A549 (cell line): ENCODE measurements at regions not wholly inside any gene's neighbourhood (a gene's known extent, or its start where the extent isn't known, plus 50 kb on each side); places are given as distances from the start of the nearest gene placed in this dataset.
"Not testable (repeated sequence)": the region's sequence is repeated elsewhere in the genome, so short reads cannot be mapped to it uniquely, and the experiment has no call there.

Experiments used
- ATAC-seq, 2 experiments: fragments of 200-7000 bp in 1 of 2; fragments of >200 bp in 1 of 2; cut with Nextera tagmentation in 1 of 2; cut with Tn5 transposase in 1 of 2; 3 replicates each; pipeline versions ENCODE4 v1.8.0 to v1.9.1; 2018 to 2020; ENCODE audit warnings: mild to moderate bottlenecking in 1 of 2, moderate library complexity in 1 of 2
- CTCF ChIA-PET: fragments of 300-600 bp; sonication (Branson Sonifier 250); formaldehyde crosslinking; extraction: SDS; loops from one replicate; lab custom pipeline; 2021; ENCODE audit warnings: antibody characterized with exemption, inconsistent platforms; lab: Yijun Ruan, JAX
- POLR2A ChIA-PET: fragments of 350-600 bp; formaldehyde crosslinking; extraction: SDS; loops from one replicate; lab custom pipeline; 2021; ENCODE audit warnings: antibody characterized with exemption, inconsistent platforms; lab: Yijun Ruan, JAX
- DNase-seq, 2 experiments: peaks; one replicate each; pipeline versions ENCODE4 v3.0.0 to v3.0.0-alpha.2; 2011 to 2016; ENCODE audit warnings: low read depth in 1 of 2, low spot score in 1 of 2
- FAIRE-seq: peaks from 2 replicates; lab custom pipeline; 2011; peaks lifted over from hg19 to GRCh38; lab: Jason Lieb, UNC
- H3K27ac ChIP-seq, 2 experiments: fragments of >200 bp; sonication (Bioruptor Twin); formaldehyde crosslinking; 3 replicates each; pipeline ENCODE4 v1.5.1; 2016 to 2017
- H3K4me1 ChIP-seq: fragments of >200 bp; sonication (Bioruptor Twin); formaldehyde crosslinking; 3 replicates; pipeline ENCODE4 v1.6.1; 2016
- H3K4me2 ChIP-seq: fragments of >200 bp; sonication (Bioruptor Twin); formaldehyde crosslinking; 3 replicates; pipeline ENCODE4 v1.6.1; 2016
- H3K4me3 ChIP-seq: fragments of >200 bp; sonication (Bioruptor Twin); formaldehyde crosslinking; 3 replicates; pipeline ENCODE4 v1.5.1; 2016
- H3K9me3 ChIP-seq: fragments of >200 bp; sonication (Bioruptor Twin); formaldehyde crosslinking; 3 replicates; pipeline ENCODE4 v1.6.1; 2016
- CTCF ChIP-seq: fragments of >200 bp; sonication (Bioruptor Twin); formaldehyde crosslinking; IDR thresholded peaks from 3 replicates; pipeline ENCODE4 v1.5.1; 2016
- RAD21 ChIP-seq, 2 experiments: fragments of >200 bp in 1 of 2; sonication (Bioruptor Twin) in 1 of 2; formaldehyde crosslinking in 1 of 2; IDR thresholded peaks in 1 of 2; conservative IDR thresholded peaks in 1 of 2; 2 replicates in 1 of 2; 3 replicates in 1 of 2; pipeline ENCODE4 v1.6.1; 2012 to 2018; ENCODE audit warnings: inconsistent platforms in 1 of 2
- SMC3 ChIP-seq: fragments of >200 bp; sonication (Bioruptor Twin); formaldehyde crosslinking; IDR thresholded peaks from 3 replicates; pipeline ENCODE4 v1.6.1; 2018; ENCODE audit warnings: inconsistent platforms
- WGBS: methylation state at CpG from one replicate; pipeline ENCODE4 v1.1.6; 2017; ENCODE audit errors: missing lambda C conversion rate; 5-methylcytosine and 5-hydroxymethylcytosine counted together

GRCh38 chr15:44841762-44842161 lies 105.4 kb downstream of the TRIM69 start:
- H3K4me3 ChIP-seq, DNase-seq, H3K4me2 ChIP-seq, H3K27ac ChIP-seq, H3K9me3 ChIP-seq, FAIRE-seq, H3K4me1 ChIP-seq, ATAC-seq, POLR2A ChIA-PET: not testable (repeated sequence)
- 68% methylated on average over 4 of the region's 4 CpGs for WGBS
- CTCF ChIA-PET: interaction anchor here (0.6 to 1.7 kb wide), 2 partner anchors 9 to 11 kb away, joined by 4 to 5 read pairs; no protein-coding TSS in a partner anchor

- H3K4me2 ChIP-seq, H3K4me1 ChIP-seq, ATAC-seq, POLR2A ChIA-PET, H3K4me3 ChIP-seq, H3K27ac ChIP-seq, FAIRE-seq, DNase-seq, H3K9me3 ChIP-seq: not testable (repeated sequence)
- CTCF ChIA-PET: interaction anchor here (1.7 kb wide), 1 partner anchor 10 kb away, joined by 5 read pairs; no protein-coding TSS in a partner anchor
- 55% methylated on average over 5 of the region's 6 CpGs for WGBS
Observed at GRCh38 chr15:44842883-44843282, 106.6 kb downstream of the TRIM69 start.

- H3K27ac ChIP-seq, FAIRE-seq, H3K4me2 ChIP-seq, ATAC-seq, POLR2A ChIA-PET, DNase-seq, H3K4me3 ChIP-seq, H3K9me3 ChIP-seq, H3K4me1 ChIP-seq: not testable (repeated sequence)
- WGBS: 76% methylated on average over 2 of the region's 2 CpGs
- CTCF ChIA-PET: interaction anchor here (0.7 kb wide), 1 partner anchor 565 kb away, joined by 3 read pairs; no protein-coding TSS in a partner anchor
Observed at GRCh38 chr15:44844936-44845335, 108.6 kb downstream of the TRIM69 start.

GRCh38 chr15:44846156-44846555 lies 109.8 kb downstream of the TRIM69 start:
- WGBS: 29% methylated on average over 1 of the region's 1 CpG
- H3K27ac ChIP-seq, ATAC-seq, FAIRE-seq, H3K4me3 ChIP-seq, H3K4me2 ChIP-seq, CTCF ChIA-PET, H3K4me1 ChIP-seq, POLR2A ChIA-PET, DNase-seq, H3K9me3 ChIP-seq: not testable (repeated sequence)

- DNase-seq, H3K4me2 ChIP-seq, H3K9me3 ChIP-seq, H3K4me3 ChIP-seq, POLR2A ChIA-PET, FAIRE-seq, H3K4me1 ChIP-seq, H3K27ac ChIP-seq, ATAC-seq: not testable (repeated sequence)
- 80% methylated on average over 1 of the region's 2 CpGs for WGBS
- CTCF ChIA-PET: interaction anchor here (0.6 kb wide), 1 partner anchor 364 kb away, joined by 4 read pairs; no protein-coding TSS in a partner anchor
Observed at GRCh38 chr15:44847555-44847954, 108.9 kb upstream of the TERB2 start.

GRCh38 chr15:44848859-44849258 lies 107.6 kb upstream of the TERB2 start:
- WGBS: 31% methylated on average over 5 of the region's 5 CpGs
- not testable (repeated sequence) for FAIRE-seq

GRCh38 chr15:44849701-44850403 lies 106.6 kb upstream of the TERB2 start:
- H3K4me1 ChIP-seq, H3K9me3 ChIP-seq, DNase-seq, FAIRE-seq, H3K27ac ChIP-seq, ATAC-seq, POLR2A ChIA-PET, H3K4me2 ChIP-seq, H3K4me3 ChIP-seq, CTCF ChIA-PET: not testable (repeated sequence)
- WGBS: 49% methylated on average over 6 of the region's 6 CpGs

More at GRCh38 chr15:44848859-44849258, 107.6 kb upstream of the TERB2 start:
- H3K4me3 ChIP-seq, H3K9me3 ChIP-seq, H3K4me2 ChIP-seq, H3K4me1 ChIP-seq, H3K27ac ChIP-seq, POLR2A ChIA-PET, CTCF ChIA-PET: not testable (repeated sequence)
- peak in 1 of 2 experiments; percentile 45; a peak in 1 of 6 replicates for ATAC-seq
- DNase-seq: peak in 1 of 2 experiments; percentile 16

- H3K9me3 ChIP-seq, H3K27ac ChIP-seq, H3K4me1 ChIP-seq: not testable (repeated sequence)
- 1% methylated on average over 4 of the region's 4 CpGs for WGBS
- H3K4me2 ChIP-seq: peak overlapping the region; percentile 47
- peak; percentile 48 to 70; a peak in 4 of 5 replicates for TF ChIP-seq RAD21 (conservative IDR thresholded peaks at IDR 0.05 in 1 of 2, IDR thresholded peaks at IDR 0.05 in 1 of 2)
- TF ChIP-seq SMC3: peak; percentile 42
- peak; percentile 59 for TF ChIP-seq CTCF
- TF ChIP-seq, all 56 proteins: peak for 3; not testable (repeated sequence) for 53
- FAIRE-seq, POLR2A ChIA-PET: not testable (repeated sequence)
- ATAC-seq (peak; percentile 65 to 94; a peak in 5 of 6 replicates), DNase-seq (peak; percentile 8 to 52)
- CTCF ChIA-PET: interaction anchor here (0.7 to 1.7 kb wide), 13 partner anchors 11 to 129 kb away, joined by 3 to 5 read pairs (median 3); no protein-coding TSS in a partner anchor
- peak overlapping the region; percentile 18; the same call in 1 of the 3 replicates for H3K4me3 ChIP-seq
Observed at GRCh38 chr15:44853304-44853950, 103.1 kb upstream of the TERB2 start.

- 54% methylated on average over 4 of the region's 4 CpGs for WGBS
- FAIRE-seq, DNase-seq, POLR2A ChIA-PET, H3K4me1 ChIP-seq, H3K27ac ChIP-seq, H3K4me2 ChIP-seq, H3K9me3 ChIP-seq, ATAC-seq, H3K4me3 ChIP-seq: not testable (repeated sequence)
- CTCF ChIA-PET: interaction anchor here (1.3 to 1.7 kb wide), 2 partner anchors 25 to 49 kb away, joined by 4 read pairs; no protein-coding TSS in a partner anchor
Observed at GRCh38 chr15:44854696-44855095, 101.8 kb upstream of the TERB2 start.
